ENCODE measurements at regions not wholly inside any gene's neighbourhood (a gene's known extent, or its start where the extent isn't known, plus 50 kb on each side); places are given as distances from the start of the nearest gene placed in this dataset.

DNA sequence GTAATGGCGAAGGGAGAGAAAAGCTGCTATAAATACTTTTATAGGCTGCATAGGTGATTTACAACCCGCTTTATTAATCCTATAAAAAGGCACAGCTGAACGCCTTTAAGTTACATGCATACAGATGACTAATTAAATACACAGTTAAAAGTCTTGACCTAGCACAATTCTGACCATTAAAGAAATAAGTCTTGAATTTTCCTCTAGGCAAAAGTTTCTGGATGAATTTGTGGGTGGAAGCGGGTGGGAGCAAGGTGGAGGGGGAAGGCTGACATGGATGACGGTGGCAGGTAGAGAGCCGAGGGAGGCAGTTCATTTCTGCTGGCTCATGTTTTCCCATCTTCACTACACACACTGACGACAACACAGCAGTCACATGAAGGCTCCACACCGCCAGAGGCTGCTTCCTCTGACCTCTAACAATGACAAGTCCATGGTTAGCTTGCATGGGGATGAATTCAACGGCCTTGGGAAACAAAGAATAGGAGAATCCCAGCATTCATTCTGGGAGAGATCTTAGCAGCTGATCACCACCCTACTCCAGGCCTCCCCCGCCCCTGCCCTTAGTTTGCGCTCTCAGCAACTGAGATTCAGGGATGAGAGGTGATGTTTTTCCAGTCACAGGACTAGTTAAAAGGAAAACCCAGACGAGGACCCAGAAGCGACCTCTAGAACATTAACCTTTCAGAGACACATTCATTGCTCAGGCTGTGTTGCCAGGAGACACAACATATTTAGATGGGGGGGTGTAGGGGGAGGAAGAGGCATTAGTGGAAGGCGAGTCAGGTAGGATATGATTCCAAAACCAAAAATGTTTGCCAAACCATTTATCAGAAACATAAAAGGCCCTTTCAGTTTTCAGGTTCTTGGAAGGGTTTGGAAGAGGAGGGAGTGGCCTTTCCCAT, 329.3 kb downstream of the PIK3R1 start:
- no peak for TF ChIP-seq EP300 (IDR thresholded peaks at IDR 0.05)
- no peak for TF ChIP-seq POLR2AphosphoS5 (IDR thresholded peaks at IDR 0.05)
- TF ChIP-seq POLR2A (IDR thresholded peaks at IDR 0.05), result no peak
- TF ChIP-seq, protein P1, sequence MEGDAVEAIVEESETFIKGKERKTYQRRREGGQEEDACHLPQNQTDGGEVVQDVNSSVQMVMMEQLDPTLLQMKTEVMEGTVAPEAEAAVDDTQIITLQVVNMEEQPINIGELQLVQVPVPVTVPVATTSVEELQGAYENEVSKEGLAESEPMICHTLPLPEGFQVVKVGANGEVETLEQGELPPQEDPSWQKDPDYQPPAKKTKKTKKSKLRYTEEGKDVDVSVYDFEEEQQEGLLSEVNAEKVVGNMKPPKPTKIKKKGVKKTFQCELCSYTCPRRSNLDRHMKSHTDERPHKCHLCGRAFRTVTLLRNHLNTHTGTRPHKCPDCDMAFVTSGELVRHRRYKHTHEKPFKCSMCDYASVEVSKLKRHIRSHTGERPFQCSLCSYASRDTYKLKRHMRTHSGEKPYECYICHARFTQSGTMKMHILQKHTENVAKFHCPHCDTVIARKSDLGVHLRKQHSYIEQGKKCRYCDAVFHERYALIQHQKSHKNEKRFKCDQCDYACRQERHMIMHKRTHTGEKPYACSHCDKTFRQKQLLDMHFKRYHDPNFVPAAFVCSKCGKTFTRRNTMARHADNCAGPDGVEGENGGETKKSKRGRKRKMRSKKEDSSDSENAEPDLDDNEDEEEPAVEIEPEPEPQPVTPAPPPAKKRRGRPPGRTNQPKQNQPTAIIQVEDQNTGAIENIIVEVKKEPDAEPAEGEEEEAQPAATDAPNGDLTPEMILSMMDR (IDR thresholded peaks at IDR 0.05), result no peak

Data from upper lobe of left lung (tissue), 4 donors.